SU-DHL-6 (cell line): ENCODE measurements at regions not wholly inside any gene's neighbourhood (a gene's known extent, or its start where the extent isn't known, plus 50 kb on each side); places are given as distances from the start of the nearest gene placed in this dataset.

Experiments
- EZH2phosphoT487 ChIP-seq: fragments of 200-600 bp; sonication (generic), shearing (Covaris generic); conservative IDR thresholded peaks from 2 replicates; pipeline ENCODE4 v1.6.1; 2018; ENCODE audit warnings: mild to moderate bottlenecking, antibody characterized with exemption, low read length, moderate library complexity, mixed read lengths
- TF ChIP-seq, protein P1 (sequence below): fragments of 200-600 bp; sonication (generic); IDR thresholded peaks from one replicate; pipeline ENCODE4 v1.5.1; 2017; ENCODE audit warnings: antibody characterized with exemption, mild to moderate bottlenecking, low read length, moderate library complexity; ENCODE audit not compliant: insufficient read depth, poor library complexity, severe bottlenecking

DNA sequence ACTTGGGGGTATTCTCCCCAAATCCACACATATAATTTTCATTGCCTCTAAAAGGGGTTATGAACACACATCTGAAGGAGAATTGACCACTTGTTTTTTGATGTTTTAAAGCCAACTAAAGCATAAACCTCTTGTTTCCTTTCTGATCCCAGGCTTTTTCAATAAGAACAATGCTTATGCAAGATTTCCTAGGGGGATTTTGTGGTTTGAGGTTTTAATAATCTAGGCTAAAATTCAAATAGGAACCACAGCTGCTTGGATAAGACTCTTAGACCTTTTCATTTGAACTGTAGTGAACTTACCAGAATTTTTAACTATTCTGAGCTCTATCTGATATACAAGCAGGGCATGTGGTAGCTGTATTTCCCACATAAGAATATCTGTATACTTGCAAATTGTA is 651.1 kb downstream of the ANKRD50 start:
- TF ChIP-seq, protein P1, sequence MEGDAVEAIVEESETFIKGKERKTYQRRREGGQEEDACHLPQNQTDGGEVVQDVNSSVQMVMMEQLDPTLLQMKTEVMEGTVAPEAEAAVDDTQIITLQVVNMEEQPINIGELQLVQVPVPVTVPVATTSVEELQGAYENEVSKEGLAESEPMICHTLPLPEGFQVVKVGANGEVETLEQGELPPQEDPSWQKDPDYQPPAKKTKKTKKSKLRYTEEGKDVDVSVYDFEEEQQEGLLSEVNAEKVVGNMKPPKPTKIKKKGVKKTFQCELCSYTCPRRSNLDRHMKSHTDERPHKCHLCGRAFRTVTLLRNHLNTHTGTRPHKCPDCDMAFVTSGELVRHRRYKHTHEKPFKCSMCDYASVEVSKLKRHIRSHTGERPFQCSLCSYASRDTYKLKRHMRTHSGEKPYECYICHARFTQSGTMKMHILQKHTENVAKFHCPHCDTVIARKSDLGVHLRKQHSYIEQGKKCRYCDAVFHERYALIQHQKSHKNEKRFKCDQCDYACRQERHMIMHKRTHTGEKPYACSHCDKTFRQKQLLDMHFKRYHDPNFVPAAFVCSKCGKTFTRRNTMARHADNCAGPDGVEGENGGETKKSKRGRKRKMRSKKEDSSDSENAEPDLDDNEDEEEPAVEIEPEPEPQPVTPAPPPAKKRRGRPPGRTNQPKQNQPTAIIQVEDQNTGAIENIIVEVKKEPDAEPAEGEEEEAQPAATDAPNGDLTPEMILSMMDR = no peak
- no peak for TF ChIP-seq EZH2phosphoT487
